Omental fat pad (tissue), 3 donors: ENCODE measurements at regions not wholly inside any gene's neighbourhood (a gene's known extent, or its start where the extent isn't known, plus 50 kb on each side); places are given as distances from the start of the nearest gene placed in this dataset.

Source experiments
- ATAC-seq: fragments of 150-250 bp; one replicate; pipeline ENCODE4 v1.9.1; 2016; ENCODE audit warnings: mild to moderate bottlenecking, moderate library complexity; ENCODE audit not compliant: low FRiP score
- DNase-seq: peaks from one replicate; pipeline ENCODE4 v3.0.0-alpha.2; 2019; ENCODE audit warnings: low spot score
- CTCF ChIP-seq, 3 donors: fragments of 450-650 bp; IDR thresholded peaks; one replicate each; pipeline ENCODE4 v1.5.1; 2016 to 2017; ENCODE audit warnings: antibody characterized with exemption in 3 of 3, mild to moderate bottlenecking in 3 of 3, moderate library complexity in 2 of 3

GRCh38 chr3:40713306-40713705 is 188.5 kb downstream of the ZNF621 start:
- ATAC-seq = no peak
- no peak for DNase-seq
- TF ChIP-seq CTCF (IDR thresholded peaks at IDR 0.05) = no peak

GRCh38 chr3:40713795-40714194 is 189.0 kb downstream of the ZNF621 start:
- DNase-seq (no peak), ATAC-seq (no peak)
- TF ChIP-seq CTCF (IDR thresholded peaks at IDR 0.05) = no peak

- ATAC-seq (peak; percentile 56), DNase-seq (no peak)
- TF ChIP-seq CTCF (IDR thresholded peaks at IDR 0.05) = no peak
Observed at GRCh38 chr3:40714771-40715345, 190.1 kb downstream of the ZNF621 start.

GRCh38 chr3:40715551-40715950 is 190.8 kb downstream of the ZNF621 start:
- TF ChIP-seq CTCF (IDR thresholded peaks at IDR 0.05) = no peak
- ATAC-seq (no peak), DNase-seq (no peak)

GRCh38 chr3:40717471-40717870 is 192.7 kb downstream of the ZNF621 start:
- TF ChIP-seq CTCF (IDR thresholded peaks at IDR 0.05) = no peak
- no peak for ATAC-seq

GRCh38 chr3:40718209-40718608 is 193.4 kb downstream of the ZNF621 start:
- ATAC-seq (no peak), DNase-seq (no peak)
- TF ChIP-seq CTCF (IDR thresholded peaks at IDR 0.05) = no peak

More at GRCh38 chr3:40717471-40717870, 192.7 kb downstream of the ZNF621 start:
- no peak for DNase-seq

- no peak for DNase-seq
- ATAC-seq = no peak
- TF ChIP-seq CTCF (IDR thresholded peaks at IDR 0.05) = no peak
Observed at GRCh38 chr3:40718681-40719080, 193.9 kb downstream of the ZNF621 start.
